ENCODE measurements at regions not wholly inside any gene's neighbourhood (a gene's known extent, or its start where the extent isn't known, plus 50 kb on each side); places are given as distances from the start of the nearest gene placed in this dataset.

GRCh38 chr3:25284249-25284648, 143.8 kb upstream of the RARB start:
- TF ChIP-seq POLR2A (conservative IDR thresholded peaks at IDR 0.05) = no peak
- no peak for TF ChIP-seq NRF1 (conservative IDR thresholded peaks at IDR 0.05 in 1 of 2, IDR thresholded peaks at IDR 0.05 in 1 of 2)

Data from K562 (cell line).